ENCODE measurements at regions not wholly inside any gene's neighbourhood (a gene's known extent, or its start where the extent isn't known, plus 50 kb on each side); places are given as distances from the start of the nearest gene placed in this dataset.

DNA sequence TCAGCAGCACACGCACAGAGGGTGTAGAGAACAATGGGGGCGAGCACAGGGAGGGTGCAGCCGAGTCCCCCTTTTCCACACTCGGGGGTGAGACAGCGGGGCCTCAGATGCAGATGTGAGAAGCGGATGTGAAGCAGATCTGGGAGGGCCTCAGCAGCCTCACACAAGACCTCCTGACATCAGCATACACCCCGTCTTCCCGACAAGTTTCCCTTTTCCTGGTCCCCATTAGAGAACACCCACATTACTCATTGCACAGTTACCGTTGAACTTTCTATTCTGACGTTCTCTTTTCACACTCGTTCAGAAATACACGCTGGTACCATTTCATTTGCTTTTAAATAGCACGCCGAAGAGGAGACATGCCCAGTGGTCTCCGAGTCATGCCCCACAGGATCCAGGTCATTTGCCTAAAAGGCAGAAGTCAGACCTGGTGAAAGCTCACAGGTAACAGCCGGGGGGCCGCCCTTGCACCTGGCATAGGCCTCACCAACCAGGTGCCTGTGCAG is 129.5 kb upstream of the ID2 start:
- DNase-seq: peak; percentile 9

GRCh38 chr2:8553643-8554042 is 128.2 kb upstream of the ID2 start:
- H3K4me3 ChIP-seq: no peak overlapping the region
- H3K9me3 ChIP-seq: no peaks in the 10 kb centered on the region
- H3K4me1 ChIP-seq: no peaks in the 10 kb centered on the region
- intact Hi-C loops (cut with DNase I; ENCODE audit: low total_unique reads): no loop called here
- TF ChIP-seq POLR2A (IDR thresholded peaks at IDR 0.05) (no peak), EP300 (IDR thresholded peaks at IDR 0.05; ENCODE audit: low read depth) (no peak), POLR2AphosphoS5 (IDR thresholded peaks at IDR 0.05) (no peak)
- TF ChIP-seq, protein P1, sequence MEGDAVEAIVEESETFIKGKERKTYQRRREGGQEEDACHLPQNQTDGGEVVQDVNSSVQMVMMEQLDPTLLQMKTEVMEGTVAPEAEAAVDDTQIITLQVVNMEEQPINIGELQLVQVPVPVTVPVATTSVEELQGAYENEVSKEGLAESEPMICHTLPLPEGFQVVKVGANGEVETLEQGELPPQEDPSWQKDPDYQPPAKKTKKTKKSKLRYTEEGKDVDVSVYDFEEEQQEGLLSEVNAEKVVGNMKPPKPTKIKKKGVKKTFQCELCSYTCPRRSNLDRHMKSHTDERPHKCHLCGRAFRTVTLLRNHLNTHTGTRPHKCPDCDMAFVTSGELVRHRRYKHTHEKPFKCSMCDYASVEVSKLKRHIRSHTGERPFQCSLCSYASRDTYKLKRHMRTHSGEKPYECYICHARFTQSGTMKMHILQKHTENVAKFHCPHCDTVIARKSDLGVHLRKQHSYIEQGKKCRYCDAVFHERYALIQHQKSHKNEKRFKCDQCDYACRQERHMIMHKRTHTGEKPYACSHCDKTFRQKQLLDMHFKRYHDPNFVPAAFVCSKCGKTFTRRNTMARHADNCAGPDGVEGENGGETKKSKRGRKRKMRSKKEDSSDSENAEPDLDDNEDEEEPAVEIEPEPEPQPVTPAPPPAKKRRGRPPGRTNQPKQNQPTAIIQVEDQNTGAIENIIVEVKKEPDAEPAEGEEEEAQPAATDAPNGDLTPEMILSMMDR (IDR thresholded peaks at IDR 0.05): no peak
- DNase-seq: no peak
- WGBS, 2 donors (ENCODE audit: low coverage in 1 of 2): 94 to 98% methylated on average over 4 of the region's 4 CpGs
- no peaks in the 10 kb centered on the region for H3K27me3 ChIP-seq
- no peaks in the 10 kb centered on the region for H3K36me3 ChIP-seq
- H3K27ac ChIP-seq: no peak overlapping the region
- in situ Hi-C loops (cut with MboI; ENCODE audit: low pct_ligation_motif_present in 1 of 4, low pct_unique_long_range_greater_than_20kb in 1 of 4, low sequenced_read_pairs in 3 of 4): no loop called here

More for the DNA sequence above, 129.5 kb upstream of the ID2 start:
- H3K4me3 ChIP-seq: no peak overlapping the region
- H3K4me1 ChIP-seq: no peaks in the 10 kb centered on the region
- no peak for TF ChIP-seq POLR2A (IDR thresholded peaks at IDR 0.05)
- TF ChIP-seq POLR2AphosphoS5 (IDR thresholded peaks at IDR 0.05): no peak
- no peak for TF ChIP-seq EP300 (IDR thresholded peaks at IDR 0.05; ENCODE audit: low read depth)
- TF ChIP-seq, protein P1 (IDR thresholded peaks at IDR 0.05): no peak
- 86 to 90% methylated on average over 11 to 17 of the region's 17 CpGs for whole genome bisulfite sequencing, 2 donors (ENCODE audit: low coverage in 1 of 2)
- H3K27ac ChIP-seq: no peak overlapping the region
- no peaks in the 10 kb centered on the region for H3K27me3 ChIP-seq
- in situ Hi-C loops (cut with MboI; ENCODE audit: low pct_ligation_motif_present in 1 of 4, low pct_unique_long_range_greater_than_20kb in 1 of 4, low sequenced_read_pairs in 3 of 4) (no loop called here), intact Hi-C loops (cut with DNase I; ENCODE audit: low total_unique reads) (no loop called here)
- no peaks in the 10 kb centered on the region for H3K9me3 ChIP-seq
- H3K36me3 ChIP-seq: no peaks in the 10 kb centered on the region

DNA sequence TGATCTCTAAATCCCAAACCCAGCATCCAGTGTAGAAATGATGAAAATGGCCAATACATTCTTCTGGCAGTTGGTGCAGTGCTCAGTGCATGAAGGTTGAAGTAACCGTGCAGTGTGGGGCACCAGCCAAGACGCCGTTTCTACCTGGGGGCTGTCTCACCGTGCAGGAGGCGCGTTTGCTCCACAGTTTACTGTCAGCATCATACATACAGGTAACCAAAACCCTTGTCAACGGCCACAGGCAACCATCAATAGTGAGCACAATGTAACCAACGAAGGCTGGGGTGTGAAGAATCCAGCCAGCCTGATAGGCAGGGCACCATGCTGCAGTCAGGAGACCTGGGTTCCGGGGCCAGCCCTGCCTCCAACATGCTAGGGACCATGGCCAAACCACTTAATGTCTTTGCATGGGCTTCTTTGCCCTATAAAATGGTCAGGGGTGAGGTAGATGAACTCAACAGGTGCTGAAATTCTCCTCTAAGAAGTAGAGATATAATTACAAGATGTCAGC is 127.5 kb upstream of the ID2 start:
- Histone ChIP-seq H3K4me1 (no peaks in the 10 kb centered on the region), H3K4me3 (no peak overlapping the region), H3K36me3 (no peaks in the 10 kb centered on the region), H3K27ac (no peak overlapping the region), H3K27me3 (no peaks in the 10 kb centered on the region), H3K9me3 (no peaks in the 10 kb centered on the region)
- TF ChIP-seq, protein P1 (IDR thresholded peaks at IDR 0.05): no peak
- TF ChIP-seq POLR2AphosphoS5 (IDR thresholded peaks at IDR 0.05): no peak
- no peak for TF ChIP-seq EP300 (IDR thresholded peaks at IDR 0.05; ENCODE audit: low read depth)
- TF ChIP-seq POLR2A (IDR thresholded peaks at IDR 0.05): no peak
- 95 to 100% methylated on average over 1 to 9 of the region's 9 CpGs for WGBS, 2 donors (ENCODE audit: low coverage in 1 of 2)
- intact Hi-C loops (cut with DNase I; ENCODE audit: low total_unique reads) (no loop called here), in situ Hi-C loops (cut with MboI; ENCODE audit: low pct_ligation_motif_present in 1 of 4, low pct_unique_long_range_greater_than_20kb in 1 of 4, low sequenced_read_pairs in 3 of 4) (no loop called here)
- no peak for DNase-seq

DNA sequence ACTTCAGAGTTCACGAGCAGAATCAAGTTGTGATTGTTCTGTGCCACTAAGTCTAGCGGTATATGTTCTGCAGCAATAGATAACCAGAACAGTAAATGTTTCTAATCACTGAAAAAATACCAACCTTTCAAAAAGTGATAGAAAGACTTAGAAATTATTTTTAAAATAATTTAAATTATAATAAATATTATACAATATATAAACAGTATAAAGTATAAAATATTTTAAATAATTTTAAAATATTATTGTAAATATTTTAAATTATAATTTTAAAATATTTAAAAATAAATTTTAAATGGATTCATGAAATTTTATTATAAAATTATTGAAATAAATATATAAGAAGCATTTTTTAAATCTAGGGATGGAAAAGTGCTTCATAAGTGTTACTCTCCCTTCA is 126.3 kb upstream of the ID2 start:
- intact Hi-C loops (cut with DNase I; ENCODE audit: low total_unique reads): no loop called here
- WGBS, 2 donors (ENCODE audit: low coverage in 1 of 2): 91 to 95% methylated on average over 2 of the region's 2 CpGs

DNA sequence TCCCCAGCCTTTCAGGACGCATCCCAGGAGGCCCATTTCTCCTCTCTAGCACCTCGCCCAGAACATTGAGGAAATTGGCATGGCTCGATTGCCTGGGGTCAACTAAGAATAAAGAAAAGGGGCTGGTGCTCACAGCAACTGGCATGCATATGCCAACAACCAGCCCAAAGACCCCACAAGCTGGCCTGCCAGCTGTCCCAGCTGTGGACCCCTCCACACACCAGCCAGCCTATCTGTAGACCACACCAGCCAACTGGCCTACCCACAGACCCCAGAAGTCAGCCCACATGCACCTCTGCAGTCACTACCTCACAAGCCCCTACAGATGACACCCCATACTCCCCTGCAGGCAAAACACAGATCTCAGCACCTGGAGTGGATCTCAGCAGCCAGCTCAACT is 123.8 kb upstream of the ID2 start:
- intact Hi-C loops (cut with DNase I; ENCODE audit: low total_unique reads): no loop called here
- peak; percentile 4 for DNase-seq
- Histone ChIP-seq H3K9me3 (no peaks in the 10 kb centered on the region), H3K27me3 (no peaks in the 10 kb centered on the region), H3K36me3 (no peaks in the 10 kb centered on the region), H3K4me1 (no peaks in the 10 kb centered on the region), H3K27ac (no peak overlapping the region), H3K4me3 (no peak overlapping the region)
- in situ Hi-C loops (cut with MboI; ENCODE audit: low pct_ligation_motif_present in 1 of 4, low pct_unique_long_range_greater_than_20kb in 1 of 4, low sequenced_read_pairs in 3 of 4): no loop called here
- 97% methylated on average over 3 of the region's 3 CpGs; no CpG with 5 or more reads in 1 of the 2 donors for WGBS, 2 donors (ENCODE audit: low coverage in 1 of 2)
- no peak for TF ChIP-seq POLR2AphosphoS5 (IDR thresholded peaks at IDR 0.05)
- no peak for TF ChIP-seq POLR2A (IDR thresholded peaks at IDR 0.05)

More for the DNA sequence above, 126.3 kb upstream of the ID2 start:
- Histone ChIP-seq H3K27me3 (no peaks in the 10 kb centered on the region), H3K9me3 (no peaks in the 10 kb centered on the region), H3K27ac (no peak overlapping the region), H3K4me1 (no peaks in the 10 kb centered on the region), H3K36me3 (no peaks in the 10 kb centered on the region), H3K4me3 (no peak overlapping the region)
- in situ Hi-C loops (cut with MboI; ENCODE audit: low pct_ligation_motif_present in 1 of 4, low pct_unique_long_range_greater_than_20kb in 1 of 4, low sequenced_read_pairs in 3 of 4): no loop called here
- no peak for DNase-seq
- no peak for TF ChIP-seq POLR2AphosphoS5 (IDR thresholded peaks at IDR 0.05)
